Fibroblast of lung (primary cell): ENCODE measurements at regions not wholly inside any gene's neighbourhood (a gene's known extent, or its start where the extent isn't known, plus 50 kb on each side); places are given as distances from the start of the nearest gene placed in this dataset.
A peak's percentile ranks its signal among the peaks of the same experiment; 100 is the strongest.
"Not testable (repeated sequence)": the region's sequence is repeated elsewhere in the genome, so short reads cannot be mapped to it uniquely, and the experiment has no call there.

Source experiments
- DNase-seq, 2 donors: peaks; one replicate each; pipeline versions ENCODE4 v3.0.0 to v3.0.0-alpha.2; 2010; ENCODE audit warnings: low read depth in 2 of 2
- H2AFZ ChIP-seq: 2 replicates; pipeline ENCODE4 v1.5.1; 2012; ENCODE audit warnings: low read length, control low read depth, inconsistent platforms
- H3K27ac ChIP-seq: 2 replicates; pipeline ENCODE4 v1.5.1; 2011; ENCODE audit warnings: low read length, control low read depth; ENCODE audit not compliant: insufficient read depth
- H3K27me3 ChIP-seq: 2 replicates; pipeline ENCODE4 v1.5.1; 2011; ENCODE audit warnings: mild to moderate bottlenecking, low read length; ENCODE audit not compliant: control insufficient read depth, insufficient read depth
- H3K36me3 ChIP-seq: 2 replicates; pipeline ENCODE4 v1.5.1; 2011; ENCODE audit warnings: low read length; ENCODE audit not compliant: control insufficient read depth, insufficient read depth
- H3K4me1 ChIP-seq: 2 replicates; pipeline ENCODE4 v1.5.1; 2011; ENCODE audit warnings: low read length; ENCODE audit not compliant: control insufficient read depth, insufficient read depth; ENCODE audit errors: extremely low read depth
- H3K4me2 ChIP-seq: 2 replicates; pipeline ENCODE4 v1.5.1; 2011; ENCODE audit warnings: low read length, control low read depth; ENCODE audit not compliant: insufficient read depth; ENCODE audit errors: extremely low read depth
- H3K4me3 ChIP-seq, 4 experiments: fragments of 200-600 bp in 1 of 4; sonication (generic) in 1 of 4; replicated peaks in 1 of 4; 2 replicates each; pipeline ENCODE4 v1.5.1; 2011 to 2016; ENCODE audit warnings: low read length in 4 of 4, low read depth in 3 of 4, mild to moderate bottlenecking in 3 of 4, control low read depth in 2 of 4, inconsistent platforms in 1 of 4, mixed read lengths in 1 of 4; ENCODE audit not compliant: insufficient read depth in 1 of 4; ENCODE audit errors: control extremely low read depth in 1 of 4
- H3K79me2 ChIP-seq: 2 replicates; pipeline ENCODE4 v1.5.1; 2012; ENCODE audit warnings: mild to moderate bottlenecking, low read length, inconsistent platforms; ENCODE audit not compliant: control insufficient read depth, insufficient read depth
- H3K9ac ChIP-seq: 2 replicates; pipeline ENCODE4 v1.5.1; 2011; ENCODE audit warnings: mild to moderate bottlenecking, low read length, control low read depth; ENCODE audit not compliant: insufficient read depth
- H3K9me3 ChIP-seq: 2 replicates; pipeline ENCODE4 v1.5.1; 2012; ENCODE audit warnings: low read depth, low read length; ENCODE audit not compliant: control insufficient read depth, insufficient read depth
- H4K20me1 ChIP-seq: 2 replicates; pipeline ENCODE4 v1.5.1; 2011; ENCODE audit warnings: low read length; ENCODE audit not compliant: control insufficient read depth, insufficient read depth; ENCODE audit errors: extremely low read depth
- EZH2 ChIP-seq: IDR thresholded peaks from 2 replicates; pipeline ENCODE4 v1.5.1; 2012; ENCODE audit warnings: low read length, control low read depth, mild to moderate bottlenecking; ENCODE audit errors: missing control alignments
- TF ChIP-seq, protein P1 (sequence below), 2 donors: IDR thresholded peaks in 1 of 2; conservative IDR thresholded peaks in 1 of 2; 1 replicate in 1 of 2; 2 replicates in 1 of 2; pipeline ENCODE4 v1.5.1; 2011 to 2012; ENCODE audit warnings: low read length in 2 of 2, control low read depth in 1 of 2, inconsistent platforms in 1 of 2, low read depth in 1 of 2, mild to moderate bottlenecking in 1 of 2

DNA sequence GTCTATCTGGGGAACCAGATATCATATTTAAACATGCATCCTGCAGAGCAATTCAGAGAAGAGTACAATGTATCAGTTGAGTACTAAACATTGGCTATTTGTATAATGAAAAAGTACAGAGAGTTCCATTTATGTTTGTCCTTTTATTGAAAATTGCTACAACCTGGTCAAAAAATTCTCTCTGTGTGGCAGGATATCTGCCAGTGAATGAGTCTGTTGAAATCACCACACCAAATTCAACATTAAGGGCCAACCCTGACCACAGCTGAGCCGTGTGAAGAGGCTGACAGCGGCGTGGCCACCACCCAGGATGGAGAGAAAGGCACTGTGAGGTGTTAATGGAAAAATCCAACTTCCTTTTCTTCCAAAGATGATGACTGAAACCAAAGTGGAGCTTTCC lies 422.7 kb upstream of the PIK3R1 start:
- H3K9ac ChIP-seq, result no peak overlapping the region
- H3K4me2 ChIP-seq, result no peak overlapping the region
- H3K4me3 ChIP-seq, result no peak overlapping the region
- H3K79me2 ChIP-seq, result no peaks in the 10 kb centered on the region
- H3K4me1 ChIP-seq, result no peaks in the 10 kb centered on the region
- H4K20me1 ChIP-seq, result no peaks in the 10 kb centered on the region
- no peaks in the 10 kb centered on the region for H3K27me3 ChIP-seq
- DNase-seq, result peak in 1 of 2 donors; percentile 60
- no peak overlapping the region for H2AFZ ChIP-seq
- TF ChIP-seq, protein P1, sequence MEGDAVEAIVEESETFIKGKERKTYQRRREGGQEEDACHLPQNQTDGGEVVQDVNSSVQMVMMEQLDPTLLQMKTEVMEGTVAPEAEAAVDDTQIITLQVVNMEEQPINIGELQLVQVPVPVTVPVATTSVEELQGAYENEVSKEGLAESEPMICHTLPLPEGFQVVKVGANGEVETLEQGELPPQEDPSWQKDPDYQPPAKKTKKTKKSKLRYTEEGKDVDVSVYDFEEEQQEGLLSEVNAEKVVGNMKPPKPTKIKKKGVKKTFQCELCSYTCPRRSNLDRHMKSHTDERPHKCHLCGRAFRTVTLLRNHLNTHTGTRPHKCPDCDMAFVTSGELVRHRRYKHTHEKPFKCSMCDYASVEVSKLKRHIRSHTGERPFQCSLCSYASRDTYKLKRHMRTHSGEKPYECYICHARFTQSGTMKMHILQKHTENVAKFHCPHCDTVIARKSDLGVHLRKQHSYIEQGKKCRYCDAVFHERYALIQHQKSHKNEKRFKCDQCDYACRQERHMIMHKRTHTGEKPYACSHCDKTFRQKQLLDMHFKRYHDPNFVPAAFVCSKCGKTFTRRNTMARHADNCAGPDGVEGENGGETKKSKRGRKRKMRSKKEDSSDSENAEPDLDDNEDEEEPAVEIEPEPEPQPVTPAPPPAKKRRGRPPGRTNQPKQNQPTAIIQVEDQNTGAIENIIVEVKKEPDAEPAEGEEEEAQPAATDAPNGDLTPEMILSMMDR (conservative IDR thresholded peaks at IDR 0.05 in 1 of 2, IDR thresholded peaks at IDR 0.05 in 1 of 2; ENCODE audit: low read depth in 1 of 2, low read length in 2 of 2), result no peak
- no peak for TF ChIP-seq EZH2
- H3K9me3 ChIP-seq, result no peaks in the 10 kb centered on the region
- H3K27ac ChIP-seq, result no peak overlapping the region
- no peaks in the 10 kb centered on the region for H3K36me3 ChIP-seq

DNA sequence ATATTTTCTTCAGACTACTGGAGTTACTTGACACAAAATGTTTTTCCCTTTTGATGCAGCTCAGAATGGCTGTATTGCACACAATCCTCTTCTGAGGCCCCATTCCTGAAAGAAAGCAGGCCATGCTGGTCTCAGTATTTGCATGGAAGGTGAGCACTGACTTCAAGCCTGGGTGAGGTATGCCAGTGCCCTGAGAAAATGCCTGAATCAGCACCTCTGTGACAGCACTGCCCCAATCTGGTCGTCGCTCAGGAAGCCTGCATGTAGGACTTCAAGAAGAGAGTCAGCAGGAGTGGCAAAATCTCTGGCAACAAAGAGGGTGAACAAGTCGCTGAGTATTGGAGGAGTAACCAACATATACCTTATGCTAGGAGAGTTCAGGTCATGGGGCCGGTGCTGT lies 425.2 kb upstream of the PIK3R1 start:
- Histone ChIP-seq H3K4me2 (no peak overlapping the region), H2AFZ (no peak overlapping the region), H3K9ac (no peak overlapping the region), H3K27me3 (no peaks in the 10 kb centered on the region), H3K36me3 (no peaks in the 10 kb centered on the region), H3K9me3 (no peaks in the 10 kb centered on the region), H4K20me1 (no peaks in the 10 kb centered on the region), H3K79me2 (no peaks in the 10 kb centered on the region), H3K27ac (no peak overlapping the region), H3K4me3 (no peak overlapping the region), H3K4me1 (no peaks in the 10 kb centered on the region)
- no peak for TF ChIP-seq EZH2
- TF ChIP-seq, protein P1 (conservative IDR thresholded peaks at IDR 0.05 in 1 of 2, IDR thresholded peaks at IDR 0.05 in 1 of 2; ENCODE audit: low read depth in 1 of 2, low read length in 2 of 2), result no peak
- DNase-seq, result no peak

DNA sequence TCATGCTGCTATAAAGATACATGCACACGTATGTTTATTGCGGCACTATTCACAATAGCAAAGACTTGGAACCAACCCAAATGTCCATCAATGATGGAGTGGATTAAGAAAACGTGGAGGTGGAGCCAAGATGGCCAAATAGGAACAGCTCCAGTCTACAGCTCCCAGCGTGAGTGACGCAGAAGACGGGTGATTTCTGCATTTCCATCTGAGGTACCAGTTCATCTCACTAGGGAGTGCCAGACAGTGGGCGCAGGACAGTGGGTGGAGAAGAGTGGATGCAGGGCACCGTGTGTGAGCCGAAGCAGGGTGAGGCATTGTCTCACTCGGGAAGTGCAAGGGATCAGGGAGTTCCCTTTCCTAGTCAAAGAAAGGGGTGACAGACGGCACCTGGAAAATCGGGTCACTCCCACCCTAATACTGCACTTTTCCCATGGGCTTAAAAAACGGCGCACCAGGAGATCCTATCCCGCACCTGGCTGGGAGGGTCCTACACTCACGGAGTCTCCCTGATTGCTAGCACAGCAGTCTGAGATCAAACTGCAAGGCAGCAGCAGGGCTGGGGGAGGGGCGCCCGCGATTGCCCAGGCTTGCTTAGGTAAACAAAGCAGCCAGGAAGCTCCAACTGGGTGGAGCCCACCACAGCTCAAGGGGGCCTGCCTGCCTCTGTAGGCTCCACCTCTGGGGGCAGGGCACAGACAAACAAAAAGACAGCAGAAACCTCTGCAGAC lies 435.5 kb upstream of the PIK3R1 start:
- not testable (repeated sequence) for H3K4me2 ChIP-seq, H3K79me2 ChIP-seq, H2AFZ ChIP-seq, H3K9ac ChIP-seq, H3K27ac ChIP-seq, DNase-seq, H3K36me3 ChIP-seq, H3K9me3 ChIP-seq, H3K4me3 ChIP-seq, H3K4me1 ChIP-seq, H4K20me1 ChIP-seq, H3K27me3 ChIP-seq
